GM21360 (cell line): ENCODE measurements at regions not wholly inside any gene's neighbourhood (a gene's known extent, or its start where the extent isn't known, plus 50 kb on each side); places are given as distances from the start of the nearest gene placed in this dataset.

ENCODE experiments used
- ATAC-seq: cut with Tn5 transposase; IDR thresholded peaks from one replicate; pipeline ENCODE4 v1.9.1; 2021; ENCODE audit warnings: mild to moderate bottlenecking, moderate library complexity; ENCODE audit not compliant: unreplicated experiment

DNA sequence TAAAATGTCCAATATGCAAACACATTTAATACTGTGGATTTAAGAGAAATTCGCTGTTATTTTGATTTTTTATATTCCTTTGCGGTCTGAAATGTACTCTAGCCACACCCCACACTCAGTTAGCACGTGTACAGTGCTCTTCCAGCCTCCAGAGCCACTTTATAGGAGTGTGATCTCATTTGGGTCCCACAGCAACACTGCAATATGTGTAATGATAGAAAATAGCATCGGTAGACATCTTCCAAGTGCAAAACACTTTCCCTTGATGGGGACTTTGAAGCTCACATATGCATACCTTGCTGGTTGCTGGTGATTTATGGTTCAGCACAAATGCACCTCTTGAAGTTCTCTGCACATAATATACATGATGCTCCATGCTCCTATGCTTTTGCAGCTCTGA is 148.3 kb downstream of the GAS1 start:
- ATAC-seq = no peak

DNA sequence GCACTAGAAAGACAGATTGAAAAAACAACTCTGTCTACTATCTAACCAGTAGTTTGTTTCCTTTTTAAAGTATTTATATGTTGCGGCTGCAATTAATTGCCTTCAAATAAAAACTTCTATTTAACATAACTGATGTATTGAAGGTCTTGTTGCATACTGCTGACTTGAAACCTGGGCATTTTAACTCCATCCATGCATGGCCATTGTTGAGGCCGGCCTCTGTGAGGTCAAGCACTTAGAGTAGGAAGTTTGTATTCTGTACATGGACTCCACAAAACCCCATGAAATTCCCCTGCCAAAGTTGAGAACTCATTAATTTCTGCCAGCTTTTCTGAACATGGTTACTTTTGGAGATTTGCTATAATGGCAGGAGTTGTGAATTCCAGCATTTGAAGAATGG is 150.6 kb downstream of the GAS1 start:
- ATAC-seq = no peak

DNA sequence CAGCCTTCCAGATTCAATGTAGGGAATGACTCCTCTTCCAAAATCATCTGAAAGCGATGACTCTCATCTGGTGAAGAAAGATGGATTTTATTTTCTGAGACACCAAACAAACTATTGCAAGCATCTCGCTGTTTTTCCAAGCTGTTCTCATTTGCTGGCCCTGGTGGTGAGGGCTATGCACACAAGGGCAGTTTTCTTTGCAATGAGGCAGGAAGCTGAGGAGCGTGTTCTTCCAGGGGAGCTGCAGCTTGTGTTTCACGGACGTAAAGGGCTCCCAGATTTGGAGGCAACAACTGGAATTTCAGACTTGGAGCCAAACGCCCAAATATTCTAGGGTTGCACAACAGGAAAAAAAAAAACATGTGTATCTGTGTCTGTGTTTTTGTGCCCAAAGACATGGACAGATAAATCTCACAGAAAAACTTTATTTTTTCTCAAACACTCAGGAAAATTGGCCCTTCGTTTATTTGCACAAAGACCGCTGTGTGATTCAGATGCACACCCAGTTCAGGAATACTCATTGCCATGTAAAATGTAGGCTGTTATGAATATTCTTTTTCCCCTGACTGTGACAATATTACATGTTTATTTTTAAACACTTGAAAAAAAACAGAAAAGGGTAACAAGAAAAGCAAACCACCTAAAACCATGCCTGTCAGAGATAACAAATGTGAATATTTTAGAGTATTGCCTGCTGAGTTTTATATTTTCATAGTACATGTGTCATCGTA is 151.3 kb downstream of the GAS1 start:
- no peak for ATAC-seq

DNA sequence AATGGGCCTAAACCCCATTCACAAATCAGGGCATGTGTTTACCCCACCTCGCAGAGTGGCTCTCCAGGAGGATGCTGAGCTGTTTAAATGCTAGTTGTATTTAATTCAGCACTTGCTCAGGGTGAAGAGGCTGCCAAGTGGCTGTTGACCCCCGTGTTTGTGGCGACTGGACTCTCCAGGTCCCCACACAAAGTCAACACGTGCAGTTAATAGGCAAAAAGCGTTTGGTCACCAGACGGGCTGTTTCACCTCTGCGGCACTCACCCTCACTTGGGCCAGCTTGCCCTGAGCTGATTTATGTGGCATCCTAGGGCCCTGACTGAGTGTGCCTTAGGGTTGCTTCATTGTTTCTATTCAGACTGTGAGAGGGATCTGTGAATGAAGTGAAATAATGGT is 152.3 kb downstream of the GAS1 start:
- no peak for ATAC-seq

DNA sequence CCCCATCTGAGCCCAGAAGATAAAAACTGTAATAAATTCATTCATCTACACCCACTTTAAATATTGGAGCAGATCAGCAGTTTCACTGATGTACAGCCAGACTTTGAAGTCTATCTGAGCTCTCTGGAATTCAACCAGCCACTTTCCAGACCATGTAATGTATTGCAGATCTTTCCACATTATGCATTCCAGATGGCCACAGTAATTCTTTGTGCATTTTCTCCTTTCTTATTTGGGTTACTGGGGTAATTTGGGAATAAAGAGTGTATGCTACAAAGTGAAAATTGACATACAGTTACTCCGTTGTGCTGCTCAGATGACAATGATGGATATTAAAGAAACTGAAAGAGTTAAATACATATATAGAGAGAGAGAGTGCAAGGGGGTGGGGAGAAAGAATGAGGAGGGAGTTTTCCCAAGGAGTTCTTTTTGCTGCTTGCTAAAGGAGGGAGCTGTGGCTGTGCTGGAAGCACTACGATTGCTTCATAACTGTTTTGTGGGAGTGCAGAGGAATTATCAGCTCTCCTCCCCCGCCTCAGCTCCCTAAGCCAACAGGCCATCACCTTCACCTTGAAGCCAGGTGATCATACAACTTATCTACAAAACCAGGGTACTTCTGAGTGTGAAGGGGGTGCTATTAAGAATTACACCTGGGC is 152.8 kb downstream of the GAS1 start:
- no peak for ATAC-seq

DNA sequence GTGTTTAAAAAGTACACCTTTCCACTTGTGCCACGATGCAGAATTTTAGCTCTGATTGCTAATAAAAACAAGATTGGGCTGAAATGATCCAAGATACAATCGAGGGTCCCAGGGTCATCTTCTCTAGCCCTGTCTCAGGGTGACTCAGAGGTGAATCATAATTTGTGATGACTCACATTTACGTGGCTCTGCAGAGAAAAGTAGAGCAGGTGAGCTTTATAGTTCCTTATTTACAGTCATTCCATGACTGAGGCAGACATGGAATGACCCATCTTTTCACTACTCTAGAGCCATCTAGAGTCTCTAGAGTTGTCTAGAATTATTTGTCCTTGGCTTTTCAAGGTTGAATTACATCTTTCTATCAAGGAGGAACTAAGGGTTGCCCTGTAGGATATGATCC is 155.2 kb downstream of the GAS1 start:
- ATAC-seq = no peak

DNA sequence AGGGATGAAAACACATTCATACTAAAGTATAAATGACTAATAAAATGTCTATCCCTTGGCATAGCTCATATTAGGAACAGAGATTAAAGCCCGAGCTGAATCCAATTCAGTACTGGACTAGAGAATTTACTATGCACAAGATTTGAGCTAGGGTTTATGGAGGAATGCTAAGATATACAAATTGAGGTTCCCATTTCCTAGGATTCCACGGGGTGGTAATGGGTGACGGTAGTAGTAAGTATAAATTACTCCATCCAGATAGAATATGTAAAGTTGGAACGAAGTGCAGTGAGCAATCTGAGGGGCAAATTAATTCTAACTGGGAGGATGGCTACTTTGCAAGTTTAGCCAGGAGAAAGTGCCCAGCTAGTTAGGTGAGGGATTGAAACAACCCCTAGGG is 156.5 kb downstream of the GAS1 start:
- no peak for ATAC-seq

DNA sequence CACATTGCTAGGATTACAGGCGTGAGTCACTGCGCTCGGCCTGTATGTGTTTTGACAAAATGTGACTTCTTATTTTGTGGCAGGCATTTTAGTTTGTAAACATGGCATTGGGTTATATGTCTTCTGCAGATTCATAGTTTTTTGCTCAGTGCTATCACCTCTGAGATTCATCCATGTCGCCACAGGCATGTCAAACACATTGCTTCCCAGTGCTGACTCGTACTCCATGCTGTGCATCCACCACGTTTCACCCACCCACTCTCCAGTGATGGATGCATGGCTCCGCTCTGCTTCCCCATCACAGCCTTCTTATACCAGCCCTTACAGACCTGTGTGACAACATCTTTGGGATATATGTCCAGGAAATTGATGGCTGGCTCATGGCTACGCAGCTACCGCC is 158.8 kb downstream of the GAS1 start:
- no peak for ATAC-seq

DNA sequence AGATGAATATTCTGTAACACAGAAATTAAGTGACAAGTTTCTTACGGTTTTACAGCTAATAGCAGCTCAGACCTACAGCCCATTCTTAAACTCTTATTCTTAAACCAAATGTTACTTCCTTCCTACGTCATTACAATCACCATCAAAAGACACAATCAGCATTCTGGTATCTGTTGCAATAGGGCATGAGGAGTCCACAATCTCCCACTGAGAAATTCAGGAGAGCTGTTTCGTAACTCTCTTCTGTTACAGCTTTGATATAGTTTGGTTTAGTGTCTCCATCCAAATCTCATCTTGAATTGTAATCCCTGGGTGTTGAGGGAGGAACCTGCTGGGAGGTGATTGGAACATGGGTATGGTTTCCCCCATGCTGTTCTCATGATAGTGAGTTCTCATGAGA is 163.4 kb downstream of the GAS1 start:
- no peak for ATAC-seq

DNA sequence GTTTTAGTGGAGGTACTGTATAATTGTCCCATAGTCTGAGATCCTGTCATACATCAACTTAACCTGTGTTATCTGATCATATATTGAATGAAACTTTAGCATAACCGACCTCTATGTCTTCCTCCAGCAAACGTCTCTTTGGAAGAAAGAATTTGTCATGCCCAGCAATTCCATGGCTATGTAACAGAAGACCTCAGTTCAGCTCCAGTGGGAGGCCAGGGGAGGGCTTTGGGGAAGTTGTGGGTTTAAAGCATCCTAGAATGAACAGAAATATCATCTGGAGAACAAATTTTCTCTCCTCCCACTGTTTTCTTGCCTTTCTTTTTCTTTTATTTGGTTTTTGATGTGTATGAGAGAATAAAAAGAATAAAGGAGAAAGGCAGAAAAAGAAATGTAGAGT is 164.5 kb downstream of the GAS1 start:
- ATAC-seq = no peak

DNA sequence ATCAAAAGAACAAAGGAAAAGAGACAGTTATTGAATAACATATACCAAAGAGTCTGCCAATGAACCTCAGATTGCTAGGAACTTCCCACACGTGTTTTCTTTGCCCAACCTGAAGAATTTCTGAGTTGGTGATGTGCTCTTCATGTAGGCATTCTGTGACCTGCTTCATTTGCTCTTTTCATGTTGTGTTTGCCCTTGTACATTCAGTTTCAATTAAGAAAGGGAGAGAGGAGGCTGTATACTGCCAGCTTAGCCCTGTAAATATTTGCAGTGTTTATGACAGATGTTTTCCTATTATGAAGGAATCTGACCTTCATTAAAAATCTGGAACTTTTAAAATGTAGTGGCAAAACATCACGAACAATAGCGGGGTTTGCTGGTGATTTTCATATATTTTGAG is 168.5 kb downstream of the GAS1 start:
- ATAC-seq = no peak

DNA sequence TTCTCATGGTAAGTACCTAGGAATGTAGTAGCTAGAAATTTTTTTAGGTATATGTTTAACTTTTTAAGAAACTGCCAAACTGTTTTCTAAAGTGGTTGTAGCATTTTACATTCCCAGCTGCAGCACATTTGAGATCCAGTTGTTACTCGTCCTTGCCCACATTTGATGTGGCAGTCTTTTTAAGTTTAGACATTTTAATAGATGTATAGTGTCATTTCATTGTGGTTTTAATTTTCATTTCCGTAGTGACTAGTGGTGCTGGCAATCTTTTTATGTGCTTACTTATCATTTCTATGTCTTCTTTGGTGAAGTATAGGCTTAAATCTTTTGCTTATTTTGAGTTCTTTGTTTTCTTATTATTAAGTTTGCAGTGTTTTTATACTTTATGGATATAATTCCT is 171.6 kb downstream of the GAS1 start:
- ATAC-seq = no peak

DNA sequence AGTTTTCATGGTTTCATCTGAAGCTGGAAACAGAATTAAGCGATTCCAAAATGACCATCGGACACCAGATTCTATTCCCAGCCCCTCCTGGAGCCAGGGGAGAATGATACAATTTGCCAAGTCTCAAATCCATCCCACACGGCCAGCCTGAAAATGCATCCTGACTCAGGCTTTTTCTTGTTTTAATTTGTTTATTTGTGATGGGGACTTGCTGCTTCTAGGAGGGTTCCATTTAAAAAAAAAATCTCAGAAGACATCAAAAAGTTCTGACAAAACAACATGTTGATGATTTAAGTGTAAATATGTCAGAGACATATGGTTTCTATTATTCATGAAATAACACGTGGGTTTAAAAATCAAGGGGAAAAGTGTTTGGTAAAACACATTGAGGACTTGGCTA is 173.2 kb downstream of the GAS1 start:
- ATAC-seq = no peak

DNA sequence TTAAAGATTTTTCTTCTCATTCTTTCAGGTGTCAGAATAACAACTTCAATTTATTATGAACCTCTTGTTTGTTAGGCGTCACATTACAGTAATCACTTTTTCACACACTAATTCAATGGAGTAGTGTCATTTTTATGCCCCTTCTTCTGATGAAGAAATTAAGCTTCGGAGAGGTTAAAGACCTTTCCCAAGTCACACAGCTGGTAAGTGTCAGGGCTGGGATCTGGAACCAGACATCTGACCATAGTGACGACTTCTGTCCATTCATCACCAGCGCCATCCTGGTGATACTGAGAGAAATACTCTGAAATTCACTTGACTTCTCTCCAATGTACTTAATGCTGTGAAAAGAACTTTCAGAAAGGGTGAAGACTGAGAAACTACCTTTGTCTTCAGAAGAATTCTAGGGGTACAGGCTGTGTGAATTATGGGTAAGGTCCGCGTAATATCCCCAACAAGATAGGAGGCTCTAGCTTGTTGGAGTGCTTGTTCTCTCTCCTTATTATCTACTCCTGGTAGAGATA is 173.8 kb downstream of the GAS1 start:
- no peak for ATAC-seq

DNA sequence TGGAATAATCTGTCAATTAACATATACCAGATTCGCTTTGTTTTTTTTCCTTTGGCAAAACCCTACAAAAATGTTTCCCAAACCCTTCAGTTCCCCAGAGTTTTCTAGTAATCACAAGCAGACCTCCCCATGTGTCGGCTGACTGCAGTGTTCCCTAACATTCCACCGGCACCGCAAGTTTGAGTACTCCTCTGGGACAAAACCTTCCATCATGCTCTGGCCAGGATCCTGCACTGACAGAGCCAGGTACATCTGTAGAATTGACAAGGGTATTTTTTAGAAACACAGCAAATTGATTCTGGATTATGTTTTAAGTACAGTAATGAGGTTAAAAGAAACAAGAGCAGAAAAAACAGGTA is 174.7 kb downstream of the GAS1 start:
- no peak for ATAC-seq

DNA sequence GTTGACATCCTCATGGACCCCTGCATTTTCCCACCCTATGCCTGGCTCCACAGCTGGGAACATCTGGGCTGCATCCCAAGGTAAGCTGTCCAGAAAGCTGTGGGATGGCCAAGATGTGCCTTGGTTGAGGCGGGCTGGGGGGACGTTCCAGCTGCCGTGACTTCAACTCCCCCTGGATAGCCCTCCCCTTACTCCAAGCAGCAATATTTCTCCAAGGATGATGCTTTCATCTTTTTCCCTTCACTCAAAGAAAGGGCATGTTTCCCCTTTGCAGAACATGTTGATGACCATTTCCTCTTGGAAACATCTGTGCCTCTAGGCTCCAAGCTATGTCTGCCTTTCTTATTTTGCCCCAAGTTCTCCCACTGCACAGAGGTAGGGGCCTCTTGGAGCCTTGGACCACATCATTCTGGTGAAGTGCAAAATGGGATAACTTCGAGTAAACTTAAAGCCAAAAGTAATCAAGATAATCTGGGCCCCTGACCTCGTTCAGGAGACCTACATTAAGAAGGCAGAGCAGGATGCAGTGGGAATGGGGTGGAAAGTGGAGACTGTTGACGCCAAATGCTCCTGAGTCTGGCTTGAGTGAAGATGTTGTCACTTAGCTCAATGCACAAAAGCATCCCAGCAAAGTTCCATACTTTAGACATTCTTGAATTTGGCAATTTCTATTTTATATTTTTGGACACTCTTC is 175.2 kb downstream of the GAS1 start:
- no peak for ATAC-seq

DNA sequence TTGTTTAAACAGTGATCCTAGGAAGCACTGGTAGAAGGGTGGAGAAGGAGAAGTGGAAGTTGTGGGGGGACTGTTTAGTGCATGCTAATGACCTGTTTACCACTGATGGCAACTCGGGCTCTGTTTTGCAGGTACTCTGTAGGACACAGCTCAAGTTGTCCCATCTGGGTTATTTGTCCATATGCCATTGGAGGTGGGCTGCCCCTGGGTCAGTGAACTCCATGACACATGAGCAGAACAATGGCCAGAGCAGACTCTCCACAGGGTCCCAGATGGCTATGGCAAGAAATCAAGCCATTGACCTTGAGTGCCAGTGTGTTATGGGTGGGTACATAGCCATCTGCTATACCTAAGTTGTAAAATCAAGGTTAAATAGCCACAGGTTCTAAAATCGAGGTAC is 175.9 kb downstream of the GAS1 start:
- ATAC-seq = no peak

DNA sequence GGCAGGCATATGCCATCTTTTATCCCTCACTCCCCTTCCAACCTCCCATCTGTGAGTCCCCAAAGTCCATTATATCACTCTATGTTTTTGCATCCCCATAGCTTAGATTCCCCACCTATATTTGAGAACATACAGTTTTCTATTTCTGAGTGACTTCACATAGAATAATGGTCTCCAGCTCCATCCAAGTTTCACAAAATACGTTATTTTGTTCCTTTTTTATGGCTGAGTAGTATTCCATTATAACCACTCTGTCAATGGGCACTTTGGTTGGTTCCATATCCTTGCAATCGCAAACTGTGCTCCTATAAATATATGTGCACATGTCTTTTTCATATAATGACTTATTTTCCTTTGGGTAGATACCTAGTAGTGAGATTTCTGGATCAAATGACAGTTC is 178.6 kb downstream of the GAS1 start:
- ATAC-seq = no peak

DNA sequence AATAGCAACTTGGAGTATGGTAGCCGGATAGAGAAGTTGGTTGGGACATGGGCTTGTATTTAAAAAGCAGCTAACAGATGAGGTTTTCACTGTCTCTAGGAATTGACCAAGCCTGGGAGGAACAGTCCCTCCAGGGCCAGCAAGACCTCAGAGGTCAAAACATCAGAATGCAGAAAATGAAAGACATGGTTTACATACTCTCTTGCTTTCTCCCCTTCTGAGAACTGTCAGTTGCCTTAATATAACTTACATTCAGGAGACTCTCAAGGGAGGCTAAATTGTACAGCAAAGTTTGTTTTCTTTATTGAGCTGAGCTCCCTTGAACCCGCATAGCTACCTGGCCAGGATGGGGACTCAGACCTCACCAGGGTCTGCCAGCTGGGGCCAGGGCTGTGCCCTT is 179.3 kb downstream of the GAS1 start:
- ATAC-seq = no peak

DNA sequence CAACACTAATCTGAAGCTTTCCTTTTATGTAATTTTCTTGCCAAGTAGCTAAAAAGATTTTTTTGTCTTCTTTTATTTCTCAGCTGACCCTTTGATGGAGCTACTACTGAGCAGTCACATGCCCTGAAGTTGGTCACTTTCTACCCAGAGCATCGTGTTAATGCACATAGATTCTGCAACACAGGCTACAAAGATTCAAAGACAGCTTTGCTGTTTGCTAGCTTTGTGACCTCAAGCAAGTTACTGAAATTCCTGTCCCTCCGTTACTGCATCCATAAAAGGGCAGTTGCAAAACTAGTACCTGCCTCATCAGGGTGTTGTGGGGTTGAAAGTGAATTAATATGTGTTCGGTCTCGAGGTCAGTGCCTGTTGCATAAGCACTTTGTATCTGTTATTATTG is 179.9 kb downstream of the GAS1 start:
- ATAC-seq = no peak

DNA sequence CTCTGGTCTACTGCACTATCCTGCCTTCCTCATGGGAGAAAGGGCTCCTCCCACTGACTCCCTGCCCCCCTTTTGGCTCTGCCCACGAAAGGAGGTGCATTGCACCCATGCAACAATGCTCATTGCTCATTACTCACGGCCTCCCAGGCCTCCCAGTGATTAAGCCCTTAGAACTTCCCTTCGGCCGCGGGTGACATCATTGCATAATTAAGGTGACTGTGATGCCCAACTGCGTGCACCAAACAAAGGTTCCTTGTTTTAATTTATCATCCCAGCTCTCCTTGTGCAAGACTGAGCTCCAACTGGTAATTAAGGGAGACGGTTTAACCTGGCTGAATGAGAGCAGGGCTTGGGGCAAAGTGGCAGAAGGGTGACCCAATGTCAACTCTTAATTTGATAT is 180.4 kb downstream of the GAS1 start:
- no peak for ATAC-seq

DNA sequence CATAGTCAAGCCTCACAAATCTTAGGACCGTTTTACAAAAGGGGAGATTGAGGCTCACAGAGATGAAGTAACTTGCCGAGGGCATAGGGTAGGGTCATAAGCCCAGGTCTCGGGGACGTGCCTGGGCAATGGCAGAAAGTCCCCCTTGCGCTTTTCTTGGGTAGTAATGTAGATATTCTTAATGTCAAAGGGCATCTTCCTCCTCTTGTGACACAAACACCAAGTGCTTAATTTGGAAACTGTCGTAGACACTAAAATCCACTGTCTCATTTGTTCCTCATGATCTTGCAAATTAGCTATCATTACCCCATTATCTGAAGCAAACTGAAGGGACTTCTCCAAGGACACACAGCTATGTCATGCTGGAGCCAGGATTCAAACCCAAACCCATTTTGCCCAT is 180.8 kb downstream of the GAS1 start:
- no peak for ATAC-seq
